CD4-positive, alpha-beta T cell treated with Interleukin-4 for 1 hour (primary cell): ENCODE measurements at regions not wholly inside any gene's neighbourhood (a gene's known extent, or its start where the extent isn't known, plus 50 kb on each side); places are given as distances from the start of the nearest gene placed in this dataset.
A peak's percentile ranks its signal among the peaks of the same experiment; 100 is the strongest.
"Not testable (repeated sequence)": the region's sequence is repeated elsewhere in the genome, so short reads cannot be mapped to it uniquely, and the experiment has no call there.

ENCODE experiments used
- DNase-seq, 2 donors: peaks; one replicate each; pipeline ENCODE4 v3.0.0-alpha.2; 2020 to 2022

DNA sequence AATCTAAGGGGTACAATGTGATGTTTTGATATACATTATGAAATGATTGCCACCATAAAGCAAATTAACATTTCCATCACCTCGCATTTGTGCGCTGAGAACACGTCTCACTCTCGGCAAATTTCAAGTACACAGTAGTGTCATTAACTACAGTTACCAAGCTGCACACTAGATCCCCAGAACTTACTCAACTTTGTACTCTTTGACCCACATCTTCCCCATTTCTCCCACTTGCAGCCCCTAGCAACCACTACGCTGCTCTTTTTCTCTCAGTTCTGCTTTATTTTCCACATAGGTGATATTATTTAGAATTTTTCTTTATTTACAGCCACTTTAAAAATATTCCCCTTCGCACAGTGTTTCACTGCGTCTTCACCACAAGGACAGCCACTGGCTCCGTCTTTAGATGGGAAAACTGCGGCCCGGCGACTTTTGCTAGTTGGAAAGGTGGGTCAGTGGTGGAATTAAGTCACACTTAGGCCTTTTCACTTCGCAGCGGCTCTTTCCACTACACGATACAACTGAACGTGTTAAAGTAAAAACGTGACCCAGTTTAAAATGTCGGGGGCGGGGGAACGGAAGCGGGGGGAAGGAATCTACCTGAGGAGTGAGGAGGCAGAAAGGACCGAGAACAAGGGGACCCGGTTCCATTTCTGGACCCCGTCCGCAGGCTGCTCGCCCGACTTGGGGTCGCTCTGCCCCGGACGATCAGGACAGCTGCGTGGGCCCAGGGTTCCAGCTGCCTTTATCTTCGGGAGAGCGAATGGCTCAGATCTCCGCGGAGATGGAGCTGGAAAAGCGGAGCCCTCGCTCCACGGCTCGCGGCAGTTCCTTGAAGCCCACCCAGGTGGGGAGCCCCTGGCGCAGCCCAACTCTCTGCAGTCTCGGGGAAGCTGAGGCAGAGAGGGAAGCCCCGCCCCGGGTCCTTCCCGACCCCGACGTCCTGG is 486.1 kb downstream of the UQCRFS1 start:
- DNase-seq: no peak

- no peak for DNase-seq
Measured at GRCh38 chr19:28718909-28719308, 494.0 kb downstream of the UQCRFS1 start.

GRCh38 chr19:28715157-28715556 is 497.8 kb downstream of the UQCRFS1 start:
- peak in 1 of 2 donors; percentile 19 for DNase-seq

- no peak for DNase-seq
Measured at GRCh38 chr19:28711411-28711810, 501.5 kb downstream of the UQCRFS1 start.

- peak in 1 of 2 donors; percentile 57 for DNase-seq
Measured at GRCh38 chr19:28710278-28710677, 502.7 kb downstream of the UQCRFS1 start.

DNA sequence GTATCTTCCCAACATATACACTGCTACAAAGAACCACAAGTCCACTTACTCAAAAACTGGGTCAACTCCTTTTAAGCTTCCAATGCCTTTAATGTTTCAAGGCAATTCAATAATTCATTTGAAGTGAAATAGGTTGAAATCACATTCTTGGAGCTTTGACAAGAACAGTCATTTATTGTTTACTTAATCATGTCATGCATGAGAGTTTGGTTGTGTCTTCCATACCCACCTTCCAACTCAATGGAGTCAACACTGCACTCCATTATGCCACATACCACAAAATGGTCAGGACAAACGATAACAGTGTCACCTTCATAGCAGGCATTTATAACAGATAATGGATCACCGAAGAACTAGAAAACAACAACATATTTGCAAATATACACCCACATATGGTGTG is 506.3 kb downstream of the UQCRFS1 start:
- DNase-seq: no peak

GRCh38 chr19:28705008-28705407 is 507.9 kb downstream of the UQCRFS1 start:
- no peak for DNase-seq

- no peak for DNase-seq
Measured at GRCh38 chr19:28703400-28703956, 509.5 kb downstream of the UQCRFS1 start.

- DNase-seq: no peak
Measured at GRCh38 chr19:28701491-28701890, 511.5 kb downstream of the UQCRFS1 start.

- DNase-seq: no peak
Measured at GRCh38 chr19:28700176-28700575, 512.8 kb downstream of the UQCRFS1 start.

GRCh38 chr19:28697308-28697707 is 515.6 kb downstream of the UQCRFS1 start:
- no peak for DNase-seq

GRCh38 chr19:28694812-28695211 is 518.1 kb downstream of the UQCRFS1 start:
- no peak for DNase-seq

GRCh38 chr19:28691683-28692082 is 521.3 kb downstream of the UQCRFS1 start:
- no peak for DNase-seq

- not testable (repeated sequence) for DNase-seq
Measured at GRCh38 chr19:28689464-28689863, 523.5 kb downstream of the UQCRFS1 start.

DNA sequence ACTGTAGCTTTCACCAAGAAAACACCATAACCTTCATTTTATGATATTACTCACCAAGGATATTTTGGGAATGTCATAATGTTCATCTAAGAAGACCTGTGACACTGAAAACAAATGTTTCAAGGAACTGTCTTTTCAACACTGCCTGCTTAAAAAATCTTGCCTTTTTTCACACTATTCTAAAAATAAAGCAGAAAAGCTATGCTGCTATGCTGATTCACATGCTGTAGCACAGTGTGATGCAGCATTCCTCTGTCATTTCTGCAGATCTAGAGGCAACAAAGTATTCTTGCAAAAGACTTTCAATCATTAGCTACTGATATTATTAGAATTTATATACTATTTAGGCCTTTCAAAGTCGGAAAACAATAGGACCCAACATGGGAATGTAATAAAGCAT is 525.7 kb downstream of the UQCRFS1 start:
- no peak for DNase-seq

- no peak for DNase-seq
Measured at GRCh38 chr19:28686756-28687155, 526.2 kb downstream of the UQCRFS1 start.

GRCh38 chr19:28685802-28686201 is 527.1 kb downstream of the UQCRFS1 start:
- no peak for DNase-seq

DNA sequence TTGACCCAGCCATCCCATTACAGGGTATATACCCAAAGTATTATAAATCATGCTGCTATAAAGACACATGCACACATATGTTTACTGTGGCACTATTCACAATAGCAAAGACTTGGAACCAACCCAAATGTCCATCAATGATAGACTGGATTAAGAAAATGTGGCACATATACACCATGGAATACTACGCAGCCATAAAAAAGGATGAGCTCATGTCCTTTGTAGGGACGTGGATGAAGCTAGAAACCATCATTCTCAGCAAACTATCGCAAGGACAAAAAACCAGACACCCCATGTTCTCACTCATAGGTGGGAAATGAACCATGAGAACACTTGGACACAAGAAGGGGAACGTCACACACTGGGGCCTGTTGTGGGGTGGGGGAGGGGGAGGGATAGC is 527.9 kb downstream of the UQCRFS1 start:
- DNase-seq: not testable (repeated sequence)

- no peak for DNase-seq
Measured at GRCh38 chr19:28680111-28680510, 532.8 kb downstream of the UQCRFS1 start.

GRCh38 chr19:28670836-28671235 is 542.1 kb downstream of the UQCRFS1 start:
- DNase-seq: no peak

GRCh38 chr19:28669804-28670203 is 543.1 kb downstream of the UQCRFS1 start:
- no peak for DNase-seq

DNA sequence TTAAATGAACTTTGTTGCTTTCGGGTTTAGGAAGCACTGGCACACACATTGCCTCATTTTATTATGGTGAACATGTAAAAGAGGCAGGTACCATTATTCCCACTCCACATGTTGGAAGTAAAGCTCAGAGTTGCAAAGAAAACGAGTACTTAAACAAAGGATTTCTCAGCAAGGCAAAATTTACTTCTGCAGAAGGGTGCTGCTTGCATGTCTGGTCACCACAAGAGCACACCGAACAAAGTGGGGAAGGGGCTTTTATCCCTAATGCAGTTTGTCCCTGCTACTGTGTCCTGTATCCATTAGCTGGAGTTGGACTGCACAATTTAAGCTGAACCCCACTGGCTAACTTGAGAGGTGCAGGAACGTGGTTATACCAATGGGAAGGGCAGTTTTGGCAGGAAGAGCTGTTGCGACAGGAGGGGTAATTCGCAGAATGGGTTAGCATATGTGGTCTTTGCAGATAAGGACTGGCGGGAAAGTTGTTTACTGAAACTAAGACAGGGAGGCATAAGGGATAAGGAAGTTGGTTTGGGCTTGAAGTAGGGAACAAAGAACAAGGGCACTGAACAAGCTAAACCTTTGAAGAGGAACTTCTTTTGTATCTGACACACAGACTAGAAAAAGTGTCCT is 545.5 kb downstream of the UQCRFS1 start:
- DNase-seq: no peak

DNA sequence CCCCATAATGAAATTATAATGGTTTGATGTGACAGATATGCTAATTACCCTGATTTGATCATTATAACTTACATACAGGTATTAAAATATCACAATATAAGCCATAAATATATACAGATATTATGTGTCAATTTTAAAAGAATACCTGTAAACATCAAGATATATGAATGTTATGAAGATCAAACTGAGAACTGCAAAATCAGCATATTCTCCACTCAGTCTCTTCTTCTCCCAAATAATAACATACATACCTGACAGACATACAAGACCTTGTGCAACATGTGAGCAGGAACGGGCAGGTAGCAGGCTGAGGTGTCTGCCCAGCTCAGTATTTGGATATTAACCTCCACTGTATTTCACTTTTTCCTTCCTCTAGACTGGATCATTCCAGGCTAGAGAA is 547.2 kb downstream of the UQCRFS1 start:
- no peak for DNase-seq

DNA sequence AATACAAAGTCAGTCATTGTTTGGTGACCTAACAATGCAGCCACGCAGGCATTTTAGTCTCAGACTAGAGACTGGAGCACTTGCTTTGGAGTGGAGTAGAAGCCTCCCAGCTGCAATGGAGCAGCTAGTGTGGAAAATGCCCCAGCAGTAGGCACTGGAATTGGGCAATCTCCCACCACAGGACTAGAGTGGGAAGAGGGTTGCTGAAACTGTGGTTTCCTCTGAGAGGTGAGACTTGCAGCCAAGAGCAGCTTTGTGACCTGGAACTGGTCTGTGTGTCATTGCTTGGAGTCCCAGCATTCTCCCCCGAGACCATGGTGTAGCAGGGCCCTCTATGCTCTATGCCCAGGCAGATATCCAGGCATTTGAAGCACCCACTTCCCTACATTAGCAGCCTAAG is 556.3 kb downstream of the UQCRFS1 start:
- no peak for DNase-seq
